HepG2 (cell line): ENCODE measurements at regions not wholly inside any gene's neighbourhood (a gene's known extent, or its start where the extent isn't known, plus 50 kb on each side); places are given as distances from the start of the nearest gene placed in this dataset.

Source experiments
- ARNT2 ChIP-seq: sonication (generic); formaldehyde crosslinking; IDR thresholded peaks from 2 replicates; pipeline ENCODE4 v1.8.0; 2022; ENCODE audit warnings: mild to moderate bottlenecking, low read depth, missing genetic modification reagents, moderate library complexity
- CEBPZ ChIP-seq: IDR thresholded peaks from 2 replicates; pipeline ENCODE4 v1.6.1; 2012; ENCODE audit warnings: low read length, improper control_type of control experiment
- ELF4 ChIP-seq: sonication (generic); formaldehyde crosslinking; IDR thresholded peaks from 2 replicates; pipeline ENCODE4 v1.5.0; 2020; ENCODE audit warnings: missing genetic modification reagents, mild to moderate bottlenecking, moderate library complexity, borderline replicate concordance
- ELK4 ChIP-seq: sonication (generic); formaldehyde crosslinking; IDR thresholded peaks from 2 replicates; pipeline ENCODE4 v1.9.0; 2021; ENCODE audit warnings: missing genetic modification reagents, borderline replicate concordance
- FOSL2 ChIP-seq: sonication (generic); formaldehyde crosslinking; IDR thresholded peaks from 2 replicates; pipeline ENCODE4 v1.4.0; 2020; ENCODE audit warnings: missing genetic modification reagents
- HINFP ChIP-seq: sonication (generic); formaldehyde crosslinking; IDR thresholded peaks from 2 replicates; pipeline ENCODE4 v1.4.0; 2020; ENCODE audit warnings: low read depth, mild to moderate bottlenecking, missing genetic modification reagents
- IRF1 ChIP-seq: sonication (generic); formaldehyde crosslinking; IDR thresholded peaks from 2 replicates; pipeline ENCODE4 v1.4.0; 2020; ENCODE audit warnings: low read depth, mild to moderate bottlenecking, missing genetic modification reagents
- JUND ChIP-seq: sonication (generic); formaldehyde crosslinking; IDR thresholded peaks from 2 replicates; pipeline ENCODE4 v1.8.0; 2022; ENCODE audit warnings: mild to moderate bottlenecking, missing genetic modification reagents
- RAD51 ChIP-seq: fragments of 450-650 bp; IDR thresholded peaks from 2 replicates; pipeline ENCODE4 v1.6.1; 2016; ENCODE audit warnings: borderline replicate concordance
- SAFB2 ChIP-seq: sonication (generic); formaldehyde crosslinking; IDR thresholded peaks from 2 replicates; pipeline ENCODE4 v1.5.1; 2020; ENCODE audit warnings: missing genetic modification reagents, low read depth, mild to moderate bottlenecking, borderline replicate concordance
- SATB2 ChIP-seq: sonication (generic); formaldehyde crosslinking; IDR thresholded peaks from 2 replicates; pipeline ENCODE4 v1.5.0; 2020; ENCODE audit warnings: missing genetic modification reagents
- SP4 ChIP-seq: sonication (generic); formaldehyde crosslinking; IDR thresholded peaks from 2 replicates; pipeline ENCODE4 v1.8.1; 2023; ENCODE audit warnings: mild to moderate bottlenecking, missing genetic modification reagents
- ZBTB40 ChIP-seq, 2 experiments: fragments of 450-650 bp in 1 of 2; sonication (generic) in 1 of 2; formaldehyde crosslinking in 1 of 2; IDR thresholded peaks; 2 replicates each; pipeline versions ENCODE4 v1.6.1 to v1.8.0; 2016 to 2022; ENCODE audit warnings: antibody characterized with exemption in 1 of 2, mild to moderate bottlenecking in 1 of 2, missing genetic modification reagents in 1 of 2

GRCh38 chr22:27244328-27244727 is 557.2 kb downstream of the MN1 start (continued):
- TF ChIP-seq IRF1 (CRISPR knock-in tag) = no peak
- no peak for TF ChIP-seq ZBTB40 (IDR thresholded peaks at IDR 0.05)
- TF ChIP-seq ZBTB40 (CRISPR knock-in tag; IDR thresholded peaks at IDR 0.05) = peak; percentile 93
- no peak for TF ChIP-seq CEBPZ
- no peak for TF ChIP-seq ELF4 (CRISPR knock-in tag)
- no peak for TF ChIP-seq ARNT2
- TF ChIP-seq FOSL2 (CRISPR knock-in tag) = no peak
- no peak for TF ChIP-seq ELK4
- no peak for TF ChIP-seq SP4 (CRISPR knock-in tag)
- TF ChIP-seq RAD51 = no peak
- no peak for TF ChIP-seq JUND
- no peak for TF ChIP-seq HINFP (CRISPR knock-in tag)
- TF ChIP-seq SAFB2 (CRISPR knock-in tag) = no peak
- no peak for TF ChIP-seq SATB2 (CRISPR knock-in tag)
